Kidney epithelial cell (primary cell): ENCODE measurements at regions not wholly inside any gene's neighbourhood (a gene's known extent, or its start where the extent isn't known, plus 50 kb on each side); places are given as distances from the start of the nearest gene placed in this dataset.
A peak's percentile ranks its signal among the peaks of the same experiment; 100 is the strongest.

Experiments used
- DNase-seq: peaks from one replicate; pipeline ENCODE4 v3.0.0-alpha.2; 2010; ENCODE audit warnings: low read depth
- H3K27me3 ChIP-seq: 2 replicates; pipeline ENCODE4 v1.6.0; 2011; ENCODE audit warnings: low read length; ENCODE audit not compliant: control insufficient read depth, insufficient read depth
- H3K36me3 ChIP-seq: 2 replicates; pipeline ENCODE4 v1.5.1; 2011; ENCODE audit warnings: low read length; ENCODE audit not compliant: control insufficient read depth, insufficient read depth
- H3K4me3 ChIP-seq: 2 replicates; pipeline ENCODE4 v1.5.1; 2011; ENCODE audit warnings: low read depth, mild to moderate bottlenecking, control low read depth, low read length
- TF ChIP-seq, protein P1 (sequence below): IDR thresholded peaks from 2 replicates; pipeline ENCODE4 v1.5.1; 2011; ENCODE audit warnings: mild to moderate bottlenecking, moderate library complexity, low read length, control low read depth, inconsistent platforms; ENCODE audit not compliant: insufficient read depth, poor library complexity, severe bottlenecking

DNA sequence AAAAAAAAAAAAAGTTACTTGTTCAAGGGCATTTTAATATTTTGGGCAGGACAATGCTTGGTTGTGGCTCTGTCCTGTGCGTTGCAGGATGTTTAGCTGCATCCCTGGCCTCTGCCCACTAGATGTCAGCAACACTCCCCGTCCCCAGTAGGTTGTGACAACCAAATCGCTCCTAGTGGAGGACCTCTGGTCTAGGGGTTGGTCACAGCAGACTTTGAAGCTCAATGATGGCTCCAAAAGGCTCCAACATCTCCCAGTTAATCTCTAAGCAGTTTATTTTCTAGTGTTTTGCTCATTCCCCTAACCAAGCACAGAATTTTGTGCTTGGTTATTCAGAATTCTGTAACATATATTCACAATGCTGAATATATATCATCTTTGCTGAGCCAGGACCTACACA is 67.0 kb downstream of the CHRNA1 start:
- no peaks in the 10 kb centered on the region for H3K36me3 ChIP-seq
- H3K27me3 ChIP-seq, result peaks cover 15% of the 10 kb centered on the region
- DNase-seq, result peak; percentile 23
- no peak overlapping the region for H3K4me3 ChIP-seq
- TF ChIP-seq, protein P1, sequence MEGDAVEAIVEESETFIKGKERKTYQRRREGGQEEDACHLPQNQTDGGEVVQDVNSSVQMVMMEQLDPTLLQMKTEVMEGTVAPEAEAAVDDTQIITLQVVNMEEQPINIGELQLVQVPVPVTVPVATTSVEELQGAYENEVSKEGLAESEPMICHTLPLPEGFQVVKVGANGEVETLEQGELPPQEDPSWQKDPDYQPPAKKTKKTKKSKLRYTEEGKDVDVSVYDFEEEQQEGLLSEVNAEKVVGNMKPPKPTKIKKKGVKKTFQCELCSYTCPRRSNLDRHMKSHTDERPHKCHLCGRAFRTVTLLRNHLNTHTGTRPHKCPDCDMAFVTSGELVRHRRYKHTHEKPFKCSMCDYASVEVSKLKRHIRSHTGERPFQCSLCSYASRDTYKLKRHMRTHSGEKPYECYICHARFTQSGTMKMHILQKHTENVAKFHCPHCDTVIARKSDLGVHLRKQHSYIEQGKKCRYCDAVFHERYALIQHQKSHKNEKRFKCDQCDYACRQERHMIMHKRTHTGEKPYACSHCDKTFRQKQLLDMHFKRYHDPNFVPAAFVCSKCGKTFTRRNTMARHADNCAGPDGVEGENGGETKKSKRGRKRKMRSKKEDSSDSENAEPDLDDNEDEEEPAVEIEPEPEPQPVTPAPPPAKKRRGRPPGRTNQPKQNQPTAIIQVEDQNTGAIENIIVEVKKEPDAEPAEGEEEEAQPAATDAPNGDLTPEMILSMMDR, result peak; percentile 93

DNA sequence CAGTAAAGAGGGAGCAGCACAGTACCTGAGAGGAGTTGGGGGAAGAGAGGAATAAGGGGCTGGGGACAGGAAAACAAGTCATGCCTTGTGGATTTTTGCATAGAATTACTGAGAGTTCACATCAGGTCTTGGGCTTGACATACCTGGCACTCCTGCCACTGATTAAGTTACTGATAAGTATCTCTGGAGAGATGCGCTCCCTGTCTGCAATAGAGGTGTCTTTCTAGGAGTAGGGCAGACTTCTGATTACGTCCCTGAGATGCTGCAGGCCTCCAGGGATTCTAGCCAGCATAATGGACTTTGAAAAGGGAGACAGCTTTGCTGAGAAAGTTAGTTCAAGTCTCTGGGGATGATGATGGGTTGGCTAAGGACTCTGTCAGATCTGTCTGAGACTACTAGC is 69.4 kb downstream of the CHRNA1 start:
- TF ChIP-seq, protein P1, result no peak
- Histone ChIP-seq H3K4me3 (no peak overlapping the region), H3K27me3 (peaks cover 15% of the 10 kb centered on the region), H3K36me3 (no peaks in the 10 kb centered on the region)
- no peak for DNase-seq

DNA sequence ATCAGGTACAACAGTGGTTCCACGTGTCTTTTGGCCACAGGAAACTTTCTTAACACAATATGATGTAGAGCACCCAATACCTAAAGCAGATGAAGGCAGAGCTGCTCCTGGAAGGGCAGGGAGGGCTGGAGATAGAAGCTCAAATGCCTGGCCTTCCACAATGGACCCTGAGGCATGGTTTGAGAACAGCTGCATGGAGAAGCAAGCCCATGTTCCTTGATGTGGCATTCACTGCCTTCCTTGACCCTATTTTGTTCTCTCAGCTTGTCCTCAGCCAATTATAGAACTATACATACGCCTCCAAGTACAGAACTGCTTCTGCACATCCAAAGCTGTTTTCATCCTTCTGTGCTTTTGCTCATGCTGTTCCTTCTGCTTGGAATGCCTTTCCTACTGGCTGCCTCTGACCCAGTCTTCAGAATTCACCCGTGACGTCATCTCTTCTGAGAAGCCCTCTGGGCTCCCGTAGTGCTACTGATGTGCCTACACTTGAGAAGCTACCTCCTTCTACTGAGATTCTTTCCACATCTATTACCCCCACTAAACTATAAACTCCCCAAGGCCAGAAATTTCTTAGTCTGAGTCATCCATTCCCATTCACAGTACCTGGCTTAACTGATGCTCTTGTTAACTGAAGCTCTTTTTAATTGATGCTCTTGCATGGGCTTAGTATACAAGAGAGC is 69.9 kb downstream of the CHRNA1 start:
- TF ChIP-seq, protein P1, result no peak
- no peaks in the 10 kb centered on the region for H3K36me3 ChIP-seq
- no peak overlapping the region for H3K4me3 ChIP-seq
- no peak for DNase-seq
- H3K27me3 ChIP-seq, result peaks cover 15% of the 10 kb centered on the region

DNA sequence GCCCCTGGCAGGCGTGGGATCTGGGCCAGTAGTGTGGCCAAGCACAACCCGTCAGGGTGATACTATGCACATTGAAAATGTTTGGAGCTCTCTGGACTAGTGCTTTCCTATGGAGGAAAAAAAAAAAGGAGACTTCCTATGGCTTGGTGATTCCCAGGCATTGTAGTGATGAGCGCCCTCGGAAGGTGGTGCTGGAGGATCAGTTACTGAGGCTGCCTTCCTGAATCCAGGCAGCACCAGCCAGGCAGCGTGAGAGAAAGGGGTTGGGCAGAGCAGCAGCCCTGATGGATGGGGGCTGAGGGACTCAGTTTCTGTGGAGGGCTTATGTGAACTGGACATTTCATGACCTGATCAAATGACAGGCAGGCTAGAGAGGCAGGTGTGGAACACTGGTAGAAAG is 70.9 kb downstream of the CHRNA1 start:
- TF ChIP-seq, protein P1, result no peak
- peaks cover 15% of the 10 kb centered on the region for H3K27me3 ChIP-seq
- no peak for DNase-seq
- no peak overlapping the region for H3K4me3 ChIP-seq
- no peaks in the 10 kb centered on the region for H3K36me3 ChIP-seq

DNA sequence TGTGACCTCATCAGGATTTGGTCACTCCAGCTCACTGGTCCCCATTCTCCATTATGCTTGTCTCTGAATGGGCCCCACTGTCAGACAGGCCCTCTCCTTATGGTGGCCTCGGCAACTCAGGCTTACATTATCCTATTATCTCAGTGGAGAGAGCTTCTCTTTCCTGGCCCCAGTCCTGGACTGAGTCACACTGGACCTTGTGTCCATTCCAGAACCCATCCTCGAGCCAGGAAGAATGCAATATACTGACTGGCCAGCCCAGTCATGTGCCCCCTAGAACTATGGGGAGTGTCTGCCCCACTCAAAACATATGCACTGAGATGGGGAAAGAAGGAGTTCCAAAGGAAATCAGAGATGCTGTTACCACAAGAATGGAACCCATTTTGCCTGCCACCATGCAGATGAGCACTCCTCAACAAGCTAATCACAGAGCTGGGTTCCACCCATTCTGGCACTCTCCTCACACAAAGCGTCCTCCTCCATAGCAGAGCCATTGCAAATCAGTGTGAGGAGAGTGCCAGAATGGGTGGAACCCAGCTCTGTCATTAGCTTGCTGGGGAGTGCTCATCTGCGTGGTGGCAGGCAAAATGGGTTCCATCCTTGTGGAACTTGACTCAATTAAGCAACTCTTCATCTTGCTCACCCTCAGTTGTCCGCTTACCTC is 71.9 kb downstream of the CHRNA1 start:
- H3K36me3 ChIP-seq, result no peaks in the 10 kb centered on the region
- no peak for DNase-seq
- H3K4me3 ChIP-seq, result no peak overlapping the region
- TF ChIP-seq, protein P1, result no peak
- H3K27me3 ChIP-seq, result peaks cover 15% of the 10 kb centered on the region
